GF-D8 (cell line): ENCODE measurements at regions not wholly inside any gene's neighbourhood (a gene's known extent, or its start where the extent isn't known, plus 50 kb on each side); places are given as distances from the start of the nearest gene placed in this dataset.
"Not testable (repeated sequence)": the region's sequence is repeated elsewhere in the genome, so short reads cannot be mapped to it uniquely, and the experiment has no call there.

Experiments used
- DNase-seq: peaks from one replicate; lab custom pipeline; 2025; lab: John Stamatoyannopoulos, UW

DNA sequence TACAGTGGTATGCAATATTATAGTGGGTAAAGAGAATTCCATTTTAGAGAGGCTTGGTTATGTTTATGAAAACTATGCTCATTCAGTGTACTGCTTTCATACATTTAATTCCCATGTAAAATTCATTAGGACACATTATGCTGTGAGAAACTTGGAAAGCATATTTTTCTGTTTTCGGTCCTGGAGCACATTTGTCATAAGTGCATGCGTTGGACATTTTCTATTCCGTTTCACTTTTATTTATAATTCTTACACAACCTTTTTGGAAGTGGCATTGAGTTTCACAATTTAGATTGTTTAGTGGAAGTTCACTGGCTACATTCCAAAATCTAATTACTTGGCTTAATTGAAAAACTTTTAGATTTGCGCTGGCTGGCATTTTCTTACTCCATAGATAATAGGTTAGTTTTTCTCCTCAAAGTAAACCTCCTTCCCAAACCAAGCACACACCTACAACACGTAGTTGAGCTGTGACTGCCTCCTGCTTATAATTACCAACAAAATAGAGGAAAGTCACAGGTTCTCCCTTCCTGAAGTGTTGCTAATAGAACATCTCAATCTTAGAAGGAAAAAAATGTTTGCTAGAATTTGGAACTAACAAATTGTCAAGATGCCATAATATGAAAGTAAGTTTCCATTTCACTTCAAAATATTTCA lies 938.5 kb downstream of the TRHDE start:
- DNase-seq: no peak

- no peak for DNase-seq
Measured at GRCh38 chr12:73220951-73221350, 948.8 kb downstream of the TRHDE start.

DNA sequence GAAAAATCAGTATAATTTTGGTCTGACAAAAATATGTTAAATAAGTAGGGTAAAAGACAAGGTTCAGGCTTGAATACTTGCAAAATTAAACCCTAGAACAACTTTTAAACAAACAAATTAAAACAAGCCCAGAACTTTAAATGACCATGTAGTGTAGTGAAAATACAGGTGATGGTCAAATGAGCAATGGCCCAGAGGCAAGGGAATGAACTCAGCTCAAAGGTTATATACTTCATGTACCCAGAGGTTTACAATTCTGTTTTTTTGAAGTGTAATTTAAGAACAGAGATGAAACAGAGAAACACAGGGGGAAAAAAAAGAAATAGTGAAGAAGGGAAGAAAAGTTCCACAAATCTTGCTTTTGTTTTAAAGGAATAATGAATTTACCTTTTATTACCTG lies 949.2 kb downstream of the TRHDE start:
- no peak for DNase-seq

DNA sequence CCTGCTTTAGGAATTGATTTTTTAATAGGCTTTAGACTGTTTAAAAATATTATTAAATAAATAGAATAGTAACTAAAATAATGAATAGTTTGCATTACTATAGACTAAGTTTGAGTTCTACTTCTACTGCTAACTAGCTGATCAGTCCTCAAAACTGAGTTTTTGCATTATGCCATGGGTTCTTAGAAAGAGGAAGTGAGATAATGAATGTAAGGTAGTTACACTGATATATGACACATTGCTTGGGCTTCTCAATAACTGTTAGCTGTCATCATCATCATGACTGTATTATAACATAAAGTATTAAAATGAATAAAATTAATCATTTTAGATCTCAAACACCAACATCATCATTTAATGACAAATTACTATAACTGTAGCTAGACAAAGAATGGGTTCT lies 949.7 kb downstream of the TRHDE start:
- no peak for DNase-seq

GRCh38 chr12:73225371-73225937 lies 953.3 kb downstream of the TRHDE start:
- DNase-seq: no peak

- DNase-seq: no peak
Measured at GRCh38 chr12:73225941-73226340, 953.8 kb downstream of the TRHDE start.

- no peak for DNase-seq
Measured at GRCh38 chr12:73226593-73226992, 954.4 kb downstream of the TRHDE start.

DNA sequence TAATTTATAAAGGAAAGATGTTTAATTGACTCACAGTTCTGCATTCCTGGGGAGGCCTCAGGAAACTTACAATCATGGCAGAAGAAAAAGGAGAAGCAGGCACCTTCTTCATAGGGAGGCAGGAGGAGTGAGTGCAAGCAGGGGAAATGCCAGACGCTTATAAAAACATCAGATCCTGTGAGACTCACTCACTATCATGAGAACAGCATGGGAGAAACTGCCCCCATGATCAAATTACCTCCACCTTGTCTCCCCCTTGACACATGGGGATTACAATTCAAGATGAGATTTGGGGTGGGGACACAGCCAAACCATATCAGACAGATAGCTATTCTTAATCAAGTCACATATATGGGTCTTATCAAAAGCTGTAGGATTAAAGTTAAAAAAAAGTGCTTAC lies 956.7 kb downstream of the TRHDE start:
- not testable (repeated sequence) for DNase-seq

- DNase-seq: no peak
Measured at GRCh38 chr12:73235387-73235786, 963.2 kb downstream of the TRHDE start.

GRCh38 chr12:73240110-73240509 lies 967.9 kb downstream of the TRHDE start:
- no peak for DNase-seq

- DNase-seq: no peak
Measured at GRCh38 chr12:73262788-73263381, 990.7 kb downstream of the TRHDE start.

DNA sequence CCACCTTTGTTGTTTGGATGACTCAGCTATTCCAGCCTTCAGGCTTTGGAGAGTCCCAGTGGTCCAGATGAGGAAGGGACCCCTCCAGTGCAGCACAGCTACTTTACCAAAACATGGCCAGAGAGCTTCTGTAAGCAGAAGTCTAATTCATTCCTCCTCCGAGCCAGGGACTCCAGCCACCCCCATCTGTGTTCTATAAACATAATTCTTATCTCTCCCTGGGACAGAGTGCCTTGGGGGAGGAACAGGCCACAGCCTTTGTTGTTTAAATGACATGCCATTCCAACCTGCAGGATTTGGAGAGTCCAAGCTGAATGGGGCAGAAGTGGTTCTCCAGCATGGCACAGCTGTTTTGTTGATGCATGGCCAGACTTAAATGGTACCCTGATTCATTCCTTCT lies 994.0 kb downstream of the TRHDE start:
- DNase-seq: no peak

DNA sequence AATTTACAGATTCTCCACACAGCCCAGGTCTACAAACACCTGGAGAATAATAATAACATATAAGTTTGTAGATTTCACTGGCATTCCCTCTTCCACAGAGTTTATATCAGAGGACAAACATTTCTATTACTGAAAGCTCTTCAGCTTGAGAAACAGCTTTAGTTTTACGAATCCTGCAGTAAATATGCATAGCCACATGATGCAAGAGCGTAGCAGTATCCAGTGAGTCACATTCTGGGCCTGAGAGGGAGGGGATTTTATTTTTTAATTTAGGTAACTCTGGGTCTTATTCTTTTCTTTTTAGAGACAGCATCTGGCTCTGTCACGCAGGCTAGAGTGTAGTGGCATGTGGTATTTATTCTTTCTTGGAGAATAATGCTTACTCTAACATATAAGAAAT lies 1002.8 kb downstream of the TRHDE start:
- no peak for DNase-seq

DNA sequence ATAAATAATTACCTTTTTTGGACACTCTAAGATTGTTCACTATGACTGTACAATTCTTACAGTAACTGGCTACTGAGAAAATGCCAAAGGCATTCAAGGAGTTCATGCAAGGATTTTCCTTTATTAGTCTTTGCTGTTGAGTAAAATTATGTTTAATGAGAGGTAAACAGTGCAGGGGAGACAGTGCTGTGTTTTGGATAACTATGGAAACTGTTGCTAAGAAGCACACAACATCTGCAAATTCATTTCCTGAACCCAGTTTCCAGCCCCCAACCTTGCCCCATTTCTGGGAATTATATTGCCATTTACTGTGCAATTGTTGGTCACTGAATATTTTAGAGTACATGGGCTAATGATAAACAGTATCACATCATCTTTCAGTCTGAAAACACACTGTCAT lies 1005.8 kb downstream of the TRHDE start:
- no peak for DNase-seq

DNA sequence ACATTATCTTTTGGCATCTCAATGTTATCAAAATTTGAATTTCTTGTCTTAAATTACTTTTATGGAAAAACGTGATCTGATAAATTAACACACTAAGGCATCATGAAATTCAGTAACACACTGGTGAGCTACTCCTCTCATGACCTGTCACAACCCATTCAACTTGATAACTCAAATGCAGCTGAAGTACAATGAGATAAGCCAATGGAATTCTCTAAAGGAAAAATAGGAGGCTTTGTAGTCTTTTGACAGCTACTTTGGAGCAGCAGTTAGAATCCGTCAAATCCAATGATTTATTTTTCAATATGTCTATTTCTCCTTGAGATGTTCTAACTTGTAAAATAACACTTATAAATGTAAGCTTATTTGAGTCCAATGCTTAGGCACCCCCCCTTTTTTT lies 1029.4 kb downstream of the TRHDE start:
- DNase-seq: no peak

DNA sequence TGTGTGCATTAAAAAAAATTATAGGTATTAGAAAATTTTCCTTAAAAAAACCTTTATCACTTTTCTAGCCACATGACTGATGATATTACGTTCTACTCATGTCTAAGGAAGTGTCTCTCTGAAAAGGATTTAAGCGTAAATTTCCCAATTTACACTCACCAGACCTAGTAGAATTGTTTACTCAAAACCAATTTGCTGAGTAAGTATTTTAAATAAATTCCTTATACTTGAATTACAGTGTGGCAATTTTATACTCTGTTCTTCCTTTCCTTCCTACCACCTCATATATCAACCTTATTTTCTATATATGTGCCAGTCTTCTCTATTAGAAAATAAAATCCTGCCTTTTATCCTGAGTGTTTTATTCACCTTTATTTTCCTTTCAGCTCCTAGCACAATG lies 1035.1 kb downstream of the TRHDE start:
- no peak for DNase-seq

DNA sequence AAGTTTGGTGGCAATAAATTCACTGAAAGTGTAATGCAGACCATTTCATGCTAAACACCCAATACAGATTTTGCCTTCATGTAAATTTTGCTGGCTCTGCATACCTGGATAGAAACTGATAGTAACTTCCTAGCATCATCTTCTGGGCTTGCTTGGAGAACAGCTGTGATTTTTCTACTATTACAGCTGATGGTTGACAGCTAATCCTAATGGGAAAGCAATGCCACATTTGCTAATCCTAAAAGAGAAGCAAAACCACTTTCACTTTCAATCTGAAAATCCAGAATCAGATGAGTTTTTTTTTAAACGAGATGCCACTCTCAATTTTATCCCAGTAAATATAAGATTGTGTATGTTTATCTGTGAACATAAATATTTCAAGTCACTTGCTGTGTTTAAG lies 1035.9 kb downstream of the TRHDE start:
- DNase-seq: no peak

DNA sequence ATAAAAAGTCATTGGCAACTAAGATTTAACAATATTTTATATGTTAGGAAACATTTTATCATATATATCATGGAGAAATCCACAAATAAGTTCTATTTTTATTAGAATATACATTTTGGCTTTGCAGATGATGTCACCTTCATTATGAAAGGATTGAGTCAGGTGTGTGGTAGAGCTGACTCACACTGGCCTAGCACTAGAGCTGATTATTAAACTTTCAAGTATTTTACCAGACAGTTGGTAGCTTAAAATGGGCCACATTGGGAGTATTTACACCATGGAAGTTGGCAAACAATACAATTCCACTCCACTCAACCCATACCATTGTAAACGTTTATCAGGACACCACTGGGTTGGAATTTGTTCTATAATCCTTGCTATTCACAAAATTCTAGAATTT lies 1036.6 kb downstream of the TRHDE start:
- no peak for DNase-seq

DNA sequence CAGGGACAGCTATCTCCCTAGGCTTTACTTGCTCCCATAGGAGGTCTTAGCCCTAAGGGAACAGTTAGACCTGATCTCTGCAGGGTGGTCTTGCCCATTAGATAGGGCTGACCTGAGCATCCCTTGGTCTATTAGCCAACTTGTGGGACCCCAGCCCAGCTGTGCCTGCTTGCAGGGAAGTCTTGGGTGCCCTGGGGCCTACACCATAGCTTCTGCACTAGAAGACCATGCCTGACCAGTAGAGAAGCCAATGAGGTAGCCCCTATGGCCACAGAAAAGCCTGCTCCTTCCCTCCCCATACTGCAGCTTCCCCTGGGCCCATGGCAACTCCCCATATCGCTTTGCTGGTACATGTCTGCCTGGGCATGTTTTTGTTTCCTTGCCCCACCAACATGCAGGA lies 1049.1 kb downstream of the TRHDE start:
- no peak for DNase-seq

- no peak for DNase-seq
Measured at GRCh38 chr12:73321776-73322175, 1049.6 kb downstream of the TRHDE start.

DNA sequence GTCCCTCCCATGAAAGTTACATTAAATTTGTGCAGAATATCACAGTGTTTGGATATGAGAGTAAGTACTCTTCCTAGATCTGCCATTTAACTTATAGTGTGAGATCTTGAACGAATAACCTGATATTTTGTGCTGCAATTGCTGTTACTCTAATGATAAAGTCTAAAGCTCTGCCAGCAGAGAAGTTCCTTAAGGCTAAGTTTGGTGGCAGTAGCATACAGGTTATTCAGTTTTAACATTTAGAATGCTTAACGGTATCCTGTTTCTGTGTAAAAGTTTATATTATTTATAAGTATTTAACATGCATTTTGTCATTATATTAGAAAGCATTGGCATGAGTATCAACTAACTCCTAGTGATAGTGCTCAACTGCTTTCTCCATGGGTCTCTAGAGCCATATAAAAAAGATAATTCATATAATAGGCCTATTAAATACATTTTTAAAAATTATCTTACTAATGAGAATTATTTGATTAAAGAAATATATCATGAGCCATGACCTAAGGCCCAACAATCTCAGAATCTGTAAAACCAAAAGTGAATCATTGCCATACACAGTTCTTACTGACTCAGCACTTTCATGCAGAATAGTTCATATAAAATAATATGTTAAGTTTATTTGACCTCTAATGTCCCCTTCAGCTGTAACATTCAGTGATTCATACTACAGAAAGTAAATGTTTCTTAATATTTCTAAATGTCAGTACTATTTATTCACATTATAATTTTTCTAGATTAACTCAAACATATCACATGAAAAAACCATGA lies 1058.6 kb downstream of the TRHDE start:
- DNase-seq: no peak

GRCh38 chr12:73341559-73342247 lies 1069.5 kb downstream of the TRHDE start:
- no peak for DNase-seq

GRCh38 chr12:73342733-73343132 lies 1070.6 kb downstream of the TRHDE start:
- no peak for DNase-seq
